ENCODE measurements at regions not wholly inside any gene's neighbourhood (a gene's known extent, or its start where the extent isn't known, plus 50 kb on each side); places are given as distances from the start of the nearest gene placed in this dataset.

DNA sequence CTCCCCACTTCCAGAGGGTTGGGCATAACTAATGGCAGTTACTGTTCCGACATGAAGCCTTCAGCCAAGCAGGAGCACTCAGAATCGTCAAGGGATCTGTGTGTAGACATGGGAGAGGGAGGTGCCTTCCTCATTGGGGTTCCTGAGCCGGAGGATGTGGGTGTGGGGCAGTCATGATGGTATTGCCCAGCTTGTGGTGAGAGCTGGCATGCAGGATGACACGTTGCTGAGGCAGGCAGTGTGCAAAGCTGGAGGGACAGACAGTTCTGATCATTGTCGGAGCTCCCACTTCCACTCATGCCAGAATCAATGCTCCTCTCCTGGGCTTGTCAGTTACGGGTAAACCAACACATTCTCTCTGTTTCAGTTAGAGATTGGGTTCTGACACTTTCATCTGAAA lies 83.9 kb upstream of the TSC22D1 start:
- TF ChIP-seq, protein P1, sequence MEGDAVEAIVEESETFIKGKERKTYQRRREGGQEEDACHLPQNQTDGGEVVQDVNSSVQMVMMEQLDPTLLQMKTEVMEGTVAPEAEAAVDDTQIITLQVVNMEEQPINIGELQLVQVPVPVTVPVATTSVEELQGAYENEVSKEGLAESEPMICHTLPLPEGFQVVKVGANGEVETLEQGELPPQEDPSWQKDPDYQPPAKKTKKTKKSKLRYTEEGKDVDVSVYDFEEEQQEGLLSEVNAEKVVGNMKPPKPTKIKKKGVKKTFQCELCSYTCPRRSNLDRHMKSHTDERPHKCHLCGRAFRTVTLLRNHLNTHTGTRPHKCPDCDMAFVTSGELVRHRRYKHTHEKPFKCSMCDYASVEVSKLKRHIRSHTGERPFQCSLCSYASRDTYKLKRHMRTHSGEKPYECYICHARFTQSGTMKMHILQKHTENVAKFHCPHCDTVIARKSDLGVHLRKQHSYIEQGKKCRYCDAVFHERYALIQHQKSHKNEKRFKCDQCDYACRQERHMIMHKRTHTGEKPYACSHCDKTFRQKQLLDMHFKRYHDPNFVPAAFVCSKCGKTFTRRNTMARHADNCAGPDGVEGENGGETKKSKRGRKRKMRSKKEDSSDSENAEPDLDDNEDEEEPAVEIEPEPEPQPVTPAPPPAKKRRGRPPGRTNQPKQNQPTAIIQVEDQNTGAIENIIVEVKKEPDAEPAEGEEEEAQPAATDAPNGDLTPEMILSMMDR (IDR thresholded peaks at IDR 0.05): no peak
- no peak for TF ChIP-seq POLR2AphosphoS5 (IDR thresholded peaks at IDR 0.05; ENCODE audit: low read depth, low read length)
- TF ChIP-seq TCF7L2 (IDR thresholded peaks at IDR 0.05; ENCODE audit: low read depth, low read length): no peak
